CD4-positive, alpha-beta memory T cell (primary cell): ENCODE measurements at regions not wholly inside any gene's neighbourhood (a gene's known extent, or its start where the extent isn't known, plus 50 kb on each side); places are given as distances from the start of the nearest gene placed in this dataset.
A peak's percentile ranks its signal among the peaks of the same experiment; 100 is the strongest.

Experiments used
- CTCF ChIA-PET: fragments of 350-600 bp; sonication (Branson Sonifier 250); formaldehyde crosslinking; loops from one replicate; lab custom pipeline; 2021; ENCODE audit warnings: inconsistent platforms; ENCODE audit not compliant: partially characterized antibody; lab: Charles Lee
- POLR2A ChIA-PET: fragments of 350-600 bp; sonication (Branson Sonifier 250); formaldehyde crosslinking; loops from one replicate; lab custom pipeline; 2021; ENCODE audit not compliant: partially characterized antibody; lab: Charles Lee
- DNase-seq, 5 donors: peaks; one replicate each; pipeline versions ENCODE4 v3.0.0 to v3.0.0-alpha.2; 2020 to 2022; ENCODE audit warnings: mixed read lengths in 1 of 5
- H3K27ac ChIP-seq: one replicate; pipeline ENCODE4 v1.7.0; 2013; ENCODE audit warnings: low read depth, low read length
- H3K27me3 ChIP-seq: 2 replicates; pipeline ENCODE4 v1.7.0; 2013; ENCODE audit warnings: mild to moderate bottlenecking, low read length, moderate library complexity; ENCODE audit not compliant: insufficient read depth
- H3K36me3 ChIP-seq: 2 replicates; pipeline ENCODE4 v1.7.0; 2013; ENCODE audit warnings: mild to moderate bottlenecking, low read length, moderate library complexity; ENCODE audit not compliant: insufficient read depth
- H3K4me1 ChIP-seq: 2 replicates; pipeline ENCODE4 v1.7.0; 2013; ENCODE audit warnings: mild to moderate bottlenecking, low read length, moderate library complexity; ENCODE audit not compliant: insufficient read depth
- H3K4me3 ChIP-seq, 2 donors: one replicate each; pipeline ENCODE4 v1.7.0; 2013; ENCODE audit warnings: low read length in 2 of 2, mild to moderate bottlenecking in 1 of 2
- H3K9me3 ChIP-seq, 2 donors: one replicate each; pipeline ENCODE4 v1.7.0; 2013; ENCODE audit warnings: low read length in 2 of 2, control low read depth in 1 of 2; ENCODE audit not compliant: control insufficient read depth in 1 of 2
- H3K27ac Mint-ChIP-seq, 7 donors: one replicate each; pipeline ENCODE4 v1.8.0; 2020 to 2021; ENCODE audit warnings: mixed read lengths in 7 of 7, mild to moderate bottlenecking in 6 of 7, inconsistent platforms in 3 of 7, moderate library complexity in 3 of 7
- H3K27me3 Mint-ChIP-seq, 2 donors: one replicate each; pipeline ENCODE4 v1.8.0; 2020 to 2021; ENCODE audit warnings: mixed read lengths in 2 of 2
- H3K36me3 Mint-ChIP-seq, 2 donors: one replicate each; pipeline ENCODE4 v1.8.0; 2020 to 2021; ENCODE audit warnings: mixed read lengths in 2 of 2, inconsistent platforms in 1 of 2, mild to moderate bottlenecking in 1 of 2
- H3K4me1 Mint-ChIP-seq, 4 donors: one replicate each; pipeline ENCODE4 v1.8.0; 2020 to 2021; ENCODE audit warnings: mixed read lengths in 4 of 4, mild to moderate bottlenecking in 1 of 4
- H3K4me3 Mint-ChIP-seq, 8 donors: one replicate each; pipeline ENCODE4 v1.8.0; 2020 to 2021; ENCODE audit warnings: mixed read lengths in 8 of 8, mild to moderate bottlenecking in 7 of 8, moderate library complexity in 6 of 8, inconsistent platforms in 3 of 8
- H3K9me3 Mint-ChIP-seq, 8 donors: one replicate each; pipeline ENCODE4 v1.8.0; 2020 to 2021; ENCODE audit warnings: mixed read lengths in 8 of 8, mild to moderate bottlenecking in 5 of 8, inconsistent platforms in 3 of 8, moderate library complexity in 1 of 8
- intact Hi-C: fragments of 100-400 bp; cut with micrococcal nuclease; formaldehyde crosslinking; loops from one replicate; pipeline ENCODE4 v1.15.1; 2023

- Histone ChIP-seq H3K36me3 (no peaks in the 10 kb centered on the region), H3K27me3 (peaks cover 4% of the 10 kb centered on the region), H3K27ac (no peak overlapping the region), H3K9me3 (no peaks in the 10 kb centered on the region), H3K4me3 (no peak overlapping the region), H3K4me1 (no peaks in the 10 kb centered on the region)
- H3K9me3 Mint-ChIP-seq, result peaks cover 0 to 2% (median 0%) of the 10 kb centered on the region in 8 donors
- no peak overlapping the region for H3K4me3 Mint-ChIP-seq
- H3K4me1 Mint-ChIP-seq, result peaks cover 0 to 4% (median under 1%) of the 10 kb centered on the region in 4 donors
- DNase-seq, result no peak
- no peak overlapping the region for H3K27ac Mint-ChIP-seq
- peaks cover 39 to 47% of the 10 kb centered on the region in 2 donors for H3K27me3 Mint-ChIP-seq
- ChIA-PET POLR2A (no interaction called here), CTCF (no interaction called here)
- intact Hi-C loops, result no loop called here
- no peaks in the 10 kb centered on the region for H3K36me3 Mint-ChIP-seq
Observed at GRCh38 chr11:116580799-116581198, 192.0 kb downstream of the BUD13 start.

GRCh38 chr11:116579857-116580727, 192.7 kb downstream of the BUD13 start:
- H3K4me3 ChIP-seq, result no peak overlapping the region
- H3K4me3 Mint-ChIP-seq, result no peak overlapping the region
- no peaks in the 10 kb centered on the region for H3K36me3 ChIP-seq
- peaks cover 0 to 4% (median under 1%) of the 10 kb centered on the region in 4 donors for H3K4me1 Mint-ChIP-seq
- POLR2A ChIA-PET, result no interaction called here
- no peaks in the 10 kb centered on the region for H3K9me3 ChIP-seq
- H3K4me1 ChIP-seq, result no peaks in the 10 kb centered on the region
- peaks cover 4% of the 10 kb centered on the region for H3K27me3 ChIP-seq
- CTCF ChIA-PET, result no interaction called here
- peaks cover 0 to 2% (median 0%) of the 10 kb centered on the region in 8 donors for H3K9me3 Mint-ChIP-seq
- no peaks in the 10 kb centered on the region for H3K36me3 Mint-ChIP-seq
- no peak overlapping the region for H3K27ac Mint-ChIP-seq
- DNase-seq, result no peak
- no peak overlapping the region for H3K27ac ChIP-seq
- H3K27me3 Mint-ChIP-seq, result peaks cover 39 to 46% of the 10 kb centered on the region in 2 donors
- intact Hi-C loops, result no loop called here

GRCh38 chr11:116579031-116579653, 193.6 kb downstream of the BUD13 start:
- Mint-ChIP-seq H3K36me3 (no peaks in the 10 kb centered on the region), H3K27me3 (peaks cover 33 to 40% of the 10 kb centered on the region in 2 donors), H3K27ac (no peak overlapping the region), H3K4me1 (peaks cover 0 to 4% (median under 1%) of the 10 kb centered on the region in 4 donors), H3K9me3 (peaks cover 0 to 2% (median 0%) of the 10 kb centered on the region in 8 donors), H3K4me3 (peak overlapping the region in 1 of 8 donors; percentile 36)
- ChIA-PET POLR2A (no interaction called here), CTCF (no interaction called here)
- intact Hi-C loops, result no loop called here
- Histone ChIP-seq H3K4me3 (no peak overlapping the region), H3K27ac (no peak overlapping the region), H3K27me3 (peaks cover 4% of the 10 kb centered on the region), H3K9me3 (no peaks in the 10 kb centered on the region), H3K36me3 (no peaks in the 10 kb centered on the region), H3K4me1 (no peaks in the 10 kb centered on the region)
- no peak for DNase-seq

- Mint-ChIP-seq H3K27me3 (peaks cover 31 to 33% of the 10 kb centered on the region in 2 donors), H3K9me3 (peaks cover 0 to 2% (median 0%) of the 10 kb centered on the region in 8 donors), H3K4me1 (peaks cover 0 to 4% (median under 1%) of the 10 kb centered on the region in 4 donors), H3K36me3 (no peaks in the 10 kb centered on the region), H3K27ac (no peak overlapping the region), H3K4me3 (no peak overlapping the region)
- DNase-seq, result no peak
- ChIA-PET POLR2A (no interaction called here), CTCF (no interaction called here)
- Histone ChIP-seq H3K36me3 (no peaks in the 10 kb centered on the region), H3K4me3 (no peak overlapping the region), H3K27me3 (peaks cover 4% of the 10 kb centered on the region), H3K27ac (no peak overlapping the region), H3K4me1 (no peaks in the 10 kb centered on the region), H3K9me3 (no peaks in the 10 kb centered on the region)
- intact Hi-C loops, result no loop called here
Observed at GRCh38 chr11:116577956-116578355, 194.8 kb downstream of the BUD13 start.

- ChIA-PET CTCF (no interaction called here), POLR2A (no interaction called here)
- no peaks in the 10 kb centered on the region for H3K36me3 ChIP-seq
- Mint-ChIP-seq H3K4me3 (no peak overlapping the region), H3K9me3 (peaks cover 0 to 2% (median 0%) of the 10 kb centered on the region in 8 donors), H3K4me1 (peaks cover 0 to 4% (median under 1%) of the 10 kb centered on the region in 4 donors), H3K36me3 (no peaks in the 10 kb centered on the region), H3K27me3 (peaks cover 30 to 32% of the 10 kb centered on the region in 2 donors), H3K27ac (no peak overlapping the region)
- H3K4me3 ChIP-seq, result no peak overlapping the region
- no peak for DNase-seq
- no peaks in the 10 kb centered on the region for H3K9me3 ChIP-seq
- intact Hi-C loops, result no loop called here
- peaks cover 4% of the 10 kb centered on the region for H3K27me3 ChIP-seq
- H3K4me1 ChIP-seq, result no peaks in the 10 kb centered on the region
- no peak overlapping the region for H3K27ac ChIP-seq
Observed at GRCh38 chr11:116577273-116577672, 195.5 kb downstream of the BUD13 start.

DNA sequence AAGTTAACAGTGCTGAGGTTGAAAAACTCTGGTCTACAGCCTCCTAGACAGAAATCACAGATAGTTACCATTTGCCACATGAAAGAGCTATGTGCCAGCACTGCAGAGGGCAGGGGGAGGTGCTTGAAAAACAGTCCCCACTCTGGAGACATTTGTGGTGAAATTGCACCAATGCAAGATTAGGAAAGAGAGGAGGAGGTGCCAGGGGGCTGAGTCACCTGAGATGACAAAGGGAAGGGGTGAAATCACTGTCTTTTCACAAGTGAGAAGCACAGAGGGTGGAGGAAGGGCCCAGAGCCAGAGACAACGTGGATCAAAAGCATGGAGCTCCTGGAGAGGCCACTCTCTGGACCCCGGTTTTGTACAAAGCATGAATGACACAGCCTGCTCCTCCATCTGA, 196.3 kb downstream of the BUD13 start:
- intact Hi-C loops, result no loop called here
- Mint-ChIP-seq H3K27me3 (peaks cover 23 to 25% of the 10 kb centered on the region in 2 donors), H3K4me1 (peaks cover 0 to 1% (median 0%) of the 10 kb centered on the region in 4 donors), H3K9me3 (peaks cover 0 to 2% (median 0%) of the 10 kb centered on the region in 8 donors), H3K27ac (no peak overlapping the region), H3K36me3 (no peaks in the 10 kb centered on the region), H3K4me3 (no peak overlapping the region)
- H3K27ac ChIP-seq, result no peak overlapping the region
- POLR2A ChIA-PET, result no interaction called here
- H3K9me3 ChIP-seq, result no peaks in the 10 kb centered on the region
- no peaks in the 10 kb centered on the region for H3K4me1 ChIP-seq
- H3K27me3 ChIP-seq, result no peaks in the 10 kb centered on the region
- DNase-seq, result no peak
- no peaks in the 10 kb centered on the region for H3K36me3 ChIP-seq
- no peak overlapping the region for H3K4me3 ChIP-seq
- CTCF ChIA-PET, result no interaction called here

DNA sequence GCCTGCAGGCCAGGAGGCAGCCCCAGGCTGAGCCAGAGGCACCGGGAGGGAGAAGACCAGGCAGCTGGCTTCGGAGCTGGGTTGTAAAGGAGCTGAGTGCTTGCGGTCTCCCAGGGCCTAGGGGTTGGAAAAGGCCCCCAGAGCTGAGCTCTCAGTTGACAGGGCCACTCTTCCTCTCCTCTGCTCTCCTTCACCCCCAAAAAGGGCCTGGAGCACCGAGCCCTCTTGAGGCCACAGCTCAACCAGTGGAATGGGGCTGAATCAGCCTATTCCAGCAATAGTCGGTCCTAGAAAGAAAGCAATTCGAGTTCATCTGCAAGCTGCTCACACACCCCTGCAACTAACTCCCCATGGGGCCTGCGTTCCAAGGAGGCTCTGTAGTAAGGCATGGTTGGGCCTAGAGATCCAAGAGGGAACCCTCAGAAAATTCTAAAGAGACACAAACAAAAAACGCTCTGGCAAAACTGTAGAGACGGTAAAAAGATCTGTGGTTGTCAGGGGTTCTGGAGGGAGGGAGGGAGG, 205.0 kb downstream of the BUD13 start:
- Histone ChIP-seq H3K27me3 (no peaks in the 10 kb centered on the region), H3K4me3 (no peak overlapping the region), H3K36me3 (no peaks in the 10 kb centered on the region), H3K9me3 (no peaks in the 10 kb centered on the region), H3K4me1 (no peaks in the 10 kb centered on the region), H3K27ac (no peak overlapping the region)
- no peaks in the 10 kb centered on the region for H3K36me3 Mint-ChIP-seq
- no peaks in the 10 kb centered on the region for H3K4me1 Mint-ChIP-seq
- H3K4me3 Mint-ChIP-seq, result no peak overlapping the region
- H3K9me3 Mint-ChIP-seq, result peaks cover 0 to 7% (median 2%) of the 10 kb centered on the region in 8 donors
- DNase-seq, result no peak
- ChIA-PET CTCF (no interaction called here), POLR2A (no interaction called here)
- peaks cover 8 to 13% of the 10 kb centered on the region in 2 donors for H3K27me3 Mint-ChIP-seq
- intact Hi-C loops, result no loop called here
- H3K27ac Mint-ChIP-seq, result no peak overlapping the region
